ENCODE measurements at regions not wholly inside any gene's neighbourhood (a gene's known extent, or its start where the extent isn't known, plus 50 kb on each side); places are given as distances from the start of the nearest gene placed in this dataset.

- CTCF ChIA-PET, result no interaction called here
Observed at GRCh38 chr6:24032896-24033688, 92.9 kb upstream of the NRSN1 start.

More at GRCh38 chr6:24032896-24033688, 92.9 kb upstream of the NRSN1 start:
- in situ Hi-C loops (cut with MboI; ENCODE audit: low sequenced_read_pairs), result no loop called here
- no peak overlapping the region for H4K5ac ChIP-seq (ENCODE audit: low read depth, low read length)
- H3K14ac ChIP-seq (replicated peaks; ENCODE audit: low read depth, low read length), result no peak overlapping the region
- no peak overlapping the region for H2AFZ ChIP-seq (replicated peaks; ENCODE audit: low read length, poor library complexity)
- H2BK20ac ChIP-seq (ENCODE audit: low read depth, low read length), result no peak overlapping the region
- H2BK15ac ChIP-seq (ENCODE audit: low read depth, low read length), result no peak overlapping the region
- H3K18ac ChIP-seq (ENCODE audit: low read depth, low read length), result no peak overlapping the region
- H3K9me1 ChIP-seq (ENCODE audit: insufficient read depth, low read length), result no peaks in the 10 kb centered on the region
- no peaks in the 10 kb centered on the region for H3K79me1 ChIP-seq (ENCODE audit: low read depth in 1 of 2, low read length in 2 of 2)
- no CpG with 5 or more reads among the region's 4 CpGs for WGBS, 2 experiments (ENCODE audit: extremely low coverage in 2 of 2, insufficient read length in 1 of 2)
- H4K8ac ChIP-seq (ENCODE audit: low read depth in 2 of 2, low read length in 2 of 2), result no peak overlapping the region
- no peak overlapping the region for H3K4me3 ChIP-seq (ENCODE audit: insufficient read depth, low read depth, low read length)
- H3K4ac ChIP-seq (ENCODE audit: low read depth, low read length), result no peak overlapping the region
- H3K56ac ChIP-seq (ENCODE audit: extremely low read depth, insufficient read depth, low read length), result no peak overlapping the region
- no peaks in the 10 kb centered on the region for H3K36me3 ChIP-seq (ENCODE audit: control insufficient read depth, insufficient read depth, low read length)
- H3K9me3 ChIP-seq (ENCODE audit: control insufficient read depth, insufficient read depth, low read length), result peaks cover 9% of the 10 kb centered on the region
- ATAC-seq (ENCODE audit: low read depth), result no peak
- dilution Hi-C loops (cut with HindIII; ENCODE audit: low sequenced_read_pairs, unreplicated experiment), result no loop called here
- H3K27me3 ChIP-seq (ENCODE audit: control insufficient read depth, insufficient read depth, low read length), result no peaks in the 10 kb centered on the region
- H2AK9ac ChIP-seq (replicated peaks; ENCODE audit: low read depth, low read length, poor library complexity), result no peak overlapping the region
- no peak overlapping the region for H2BK5ac ChIP-seq (ENCODE audit: low read depth, low read length, poor library complexity, severe bottlenecking)
- no peak overlapping the region for H3K9ac ChIP-seq (ENCODE audit: low read depth, low read length)
- no peak overlapping the region for H3K4me2 ChIP-seq (ENCODE audit: low read depth, low read length)
- no peak overlapping the region for H3K23ac ChIP-seq (ENCODE audit: low read depth, low read length)
- no peak for DNase-seq
- no peaks in the 10 kb centered on the region for H4K20me1 ChIP-seq (ENCODE audit: insufficient read depth, low read length)
- no peaks in the 10 kb centered on the region for H3K4me1 ChIP-seq (ENCODE audit: control insufficient read depth, insufficient read depth, low read length)
- no peak overlapping the region for H3K27ac ChIP-seq (ENCODE audit: insufficient read depth, low read length)
- intact Hi-C loops (cut with micrococcal nuclease), result no loop called here
- H4K91ac ChIP-seq (ENCODE audit: insufficient read depth, low read depth, low read length), result no peak overlapping the region
- BruUV-seq (replicated peaks), result no TSS peak
- TF ChIP-seq USF2 (IDR thresholded peaks at IDR 0.05; ENCODE audit: low read depth, low read length), result no peak
- no peak for TF ChIP-seq RFX5 (IDR thresholded peaks at IDR 0.05; ENCODE audit: low read depth, low read length)
- no peak overlapping the region for H2AK5ac ChIP-seq (ENCODE audit: low read depth, low read length)
- POLR2A ChIA-PET (ENCODE audit: unreplicated experiment), result no interaction called here
- no peak overlapping the region for H2BK120ac ChIP-seq (ENCODE audit: low read depth, low read length)
